H9 (cell line): ENCODE measurements at regions not wholly inside any gene's neighbourhood (a gene's known extent, or its start where the extent isn't known, plus 50 kb on each side); places are given as distances from the start of the nearest gene placed in this dataset.
"Not testable (repeated sequence)": the region's sequence is repeated elsewhere in the genome, so short reads cannot be mapped to it uniquely, and the experiment has no call there.

Experiments
- DNase-seq: peaks from one replicate; pipeline ENCODE4 v3.0.0-alpha.2; 2017
- H2AFZ ChIP-seq: one replicate; pipeline ENCODE4 v1.6.1; 2013; ENCODE audit warnings: mild to moderate bottlenecking, low read length, control low read depth, moderate library complexity
- H2AK5ac ChIP-seq: 2 replicates; pipeline ENCODE4 v1.6.1; 2013; ENCODE audit warnings: low read length, control low read depth, mixed read lengths; ENCODE audit not compliant: insufficient read length
- H2BK120ac ChIP-seq: one replicate; pipeline ENCODE4 v1.6.1; 2013; ENCODE audit warnings: low read depth, mild to moderate bottlenecking, low read length, control low read depth, inconsistent platforms; ENCODE audit not compliant: poor library complexity, severe bottlenecking
- H2BK12ac ChIP-seq: 2 replicates; pipeline ENCODE4 v1.6.1; 2013; ENCODE audit warnings: low read length, control low read depth, mixed read lengths, low read depth; ENCODE audit not compliant: insufficient read length
- H2BK15ac ChIP-seq: 2 replicates; pipeline ENCODE4 v1.6.1; 2013; ENCODE audit warnings: low read depth, low read length, control low read depth
- H2BK20ac ChIP-seq: one replicate; pipeline ENCODE4 v1.6.1; 2013; ENCODE audit warnings: low read depth, mild to moderate bottlenecking, low read length, control low read depth, inconsistent platforms; ENCODE audit not compliant: poor library complexity, severe bottlenecking
- H2BK5ac ChIP-seq: 2 replicates; pipeline ENCODE4 v1.6.1; 2013; ENCODE audit warnings: low read length, control low read depth, mixed read lengths; ENCODE audit not compliant: insufficient read length
- H3K14ac ChIP-seq: 2 replicates; pipeline ENCODE4 v1.6.1; 2013; ENCODE audit warnings: low read length, control low read depth; ENCODE audit not compliant: insufficient read depth
- H3K18ac ChIP-seq: 2 replicates; pipeline ENCODE4 v1.6.1; 2013; ENCODE audit warnings: low read depth, mild to moderate bottlenecking, mixed read lengths, low read length, control low read depth; ENCODE audit not compliant: insufficient read length
- H3K23ac ChIP-seq: 2 replicates; pipeline ENCODE4 v1.6.1; 2013; ENCODE audit warnings: low read length, control low read depth, mixed read lengths, low read depth; ENCODE audit not compliant: insufficient read length
- H3K23me2 ChIP-seq: 2 replicates; pipeline ENCODE4 v1.6.1; 2013; ENCODE audit warnings: low read depth, mild to moderate bottlenecking, mixed read lengths, low read length, control low read depth; ENCODE audit not compliant: insufficient read length, poor library complexity, severe bottlenecking
- H3K27ac ChIP-seq: 2 replicates; pipeline ENCODE4 v1.5.1; 2013; ENCODE audit warnings: low read length, control low read depth, mixed read lengths, low read depth; ENCODE audit not compliant: insufficient read length
- H3K27me3 ChIP-seq: 2 replicates; pipeline ENCODE4 v1.6.1; 2013; ENCODE audit warnings: low read length, control low read depth, inconsistent platforms; ENCODE audit not compliant: insufficient read depth
- H3K4ac ChIP-seq: 2 replicates; pipeline ENCODE4 v1.6.1; 2013; ENCODE audit warnings: low read depth, mild to moderate bottlenecking, control low read depth, inconsistent platforms, low read length, moderate library complexity
- H3K4me1 ChIP-seq: 2 replicates; pipeline ENCODE4 v1.6.1; 2013; ENCODE audit warnings: low read length, control low read depth, inconsistent platforms; ENCODE audit not compliant: insufficient read depth
- H3K4me2 ChIP-seq: 2 replicates; pipeline ENCODE4 v1.6.1; 2013; ENCODE audit warnings: low read length, control low read depth, mixed read lengths; ENCODE audit not compliant: insufficient read length, insufficient read depth
- H3K56ac ChIP-seq: 2 replicates; pipeline ENCODE4 v1.6.1; 2013; ENCODE audit warnings: low read depth, mild to moderate bottlenecking, mixed read lengths, low read length, control low read depth; ENCODE audit not compliant: insufficient read length
- H3K79me1 ChIP-seq: 2 replicates; pipeline ENCODE4 v1.6.1; 2013; ENCODE audit warnings: low read depth, mild to moderate bottlenecking, moderate library complexity, low read length, control low read depth, inconsistent platforms; ENCODE audit not compliant: insufficient read depth, poor library complexity, severe bottlenecking
- H3K79me2 ChIP-seq: 2 replicates; pipeline ENCODE4 v1.6.1; 2013; ENCODE audit warnings: low read length, control low read depth, inconsistent platforms; ENCODE audit not compliant: insufficient read depth
- H3K9ac ChIP-seq: 2 replicates; pipeline ENCODE4 v1.6.1; 2013; ENCODE audit warnings: low read length, control low read depth, mixed read lengths; ENCODE audit not compliant: insufficient read length; ENCODE audit errors: extremely low read depth
- H3K9me3 ChIP-seq: one replicate; pipeline ENCODE4 v1.6.1; 2013; ENCODE audit warnings: low read depth, low read length, inconsistent platforms; ENCODE audit not compliant: control insufficient read depth
- H3T11ph ChIP-seq: one replicate; pipeline ENCODE4 v1.6.1; 2013; ENCODE audit warnings: mild to moderate bottlenecking, low read length, control low read depth, inconsistent platforms
- H4K20me1 ChIP-seq: one replicate; pipeline ENCODE4 v1.6.1; 2013; ENCODE audit not compliant: control insufficient read depth, insufficient read length, insufficient read depth
- H4K5ac ChIP-seq: 2 replicates; pipeline ENCODE4 v1.6.1; 2013; ENCODE audit warnings: low read depth, mild to moderate bottlenecking, mixed read lengths, low read length, control low read depth; ENCODE audit not compliant: insufficient read length
- H4K8ac ChIP-seq: replicated peaks from 2 replicates; pipeline ENCODE4 v1.6.1; 2013; ENCODE audit warnings: low read length, control low read depth, mixed read lengths, low read depth; ENCODE audit not compliant: insufficient read length
- H4K91ac ChIP-seq: 2 replicates; pipeline ENCODE4 v1.6.1; 2013; ENCODE audit warnings: low read depth, mild to moderate bottlenecking, moderate library complexity, mixed read lengths, low read length, control low read depth; ENCODE audit not compliant: insufficient read length
- H3K27ac Mint-ChIP-seq, 3 experiments: 2 replicates in 2 of 3; 3 replicates in 1 of 3; pipeline ENCODE4 v1.8.0; 2020 to 2021; ENCODE audit warnings: mixed read lengths in 3 of 3, mild to moderate bottlenecking in 1 of 3, moderate library complexity in 1 of 3
- H3K27me3 Mint-ChIP-seq: 2 replicates; pipeline ENCODE4 v1.8.0; 2021; ENCODE audit warnings: low read depth, mild to moderate bottlenecking, moderate library complexity, mixed read lengths
- H3K36me3 Mint-ChIP-seq, 3 experiments: 2 replicates in 2 of 3; 3 replicates in 1 of 3; pipeline ENCODE4 v1.8.0; 2020 to 2021; ENCODE audit warnings: low read depth in 3 of 3, mixed read lengths in 3 of 3; ENCODE audit not compliant: insufficient read depth in 1 of 3
- H3K4me1 Mint-ChIP-seq, 2 experiments: 2 replicates each; pipeline ENCODE4 v1.8.0; 2020; ENCODE audit warnings: mixed read lengths in 2 of 2
- H3K4me3 Mint-ChIP-seq, 2 experiments: 2 replicates in 1 of 2; 3 replicates in 1 of 2; pipeline ENCODE4 v1.8.0; 2020 to 2021; ENCODE audit warnings: mild to moderate bottlenecking in 2 of 2, mixed read lengths in 2 of 2, moderate library complexity in 1 of 2
- H3K9me3 Mint-ChIP-seq, 2 experiments: 2 replicates in 1 of 2; 3 replicates in 1 of 2; pipeline ENCODE4 v1.8.0; 2020; ENCODE audit warnings: mild to moderate bottlenecking in 2 of 2, mixed read lengths in 2 of 2, moderate library complexity in 1 of 2
- CTCF ChIP-seq: fragments of 200-600 bp; sonication (generic); conservative IDR thresholded peaks from 3 replicates; pipeline ENCODE4 v1.8.0; 2021; ENCODE audit warnings: antibody characterized with exemption, mild to moderate bottlenecking
- WGBS: extraction: QIAGEN DNeasy Blood & Tissue Kit; methylation state at CpG from one replicate; pipeline ENCODE4 v1.1.7; 2013; ENCODE audit warnings: missing lambda C conversion rate, low lambda C conversion rate, mixed read lengths; ENCODE audit not compliant: insufficient read length; ENCODE audit errors: extremely low coverage; 5-methylcytosine and 5-hydroxymethylcytosine counted together

- Histone ChIP-seq H4K8ac (no peak overlapping the region), H3K79me1 (no peaks in the 10 kb centered on the region), H2BK5ac (no peak overlapping the region), H3K9ac (no peak overlapping the region), H3K79me2 (no peaks in the 10 kb centered on the region), H2AK5ac (no peak overlapping the region), H2BK15ac (no peak overlapping the region), H2BK20ac (no peak overlapping the region), H3K9me3 (no peaks in the 10 kb centered on the region), H3K23me2 (no peaks in the 10 kb centered on the region), H3K23ac (no peak overlapping the region), H3T11ph (no peak overlapping the region), H3K56ac (no peak overlapping the region), H2AFZ (no peak overlapping the region), H4K5ac (no peak overlapping the region), H3K4me2 (no peak overlapping the region), H3K27me3 (no peaks in the 10 kb centered on the region), H3K18ac (no peak overlapping the region), H2BK120ac (no peak overlapping the region), H4K20me1 (no peaks in the 10 kb centered on the region), H4K91ac (no peak overlapping the region), H3K4me1 (no peaks in the 10 kb centered on the region), H3K27ac (no peak overlapping the region), H3K4ac (no peak overlapping the region), H2BK12ac (no peak overlapping the region), H3K14ac (no peak overlapping the region)
- H3K9me3 Mint-ChIP-seq: no peaks in the 10 kb centered on the region
- H3K4me3 Mint-ChIP-seq: no peak overlapping the region
- no peak overlapping the region for H3K27ac Mint-ChIP-seq
- H3K4me1 Mint-ChIP-seq: no peaks in the 10 kb centered on the region
- no peaks in the 10 kb centered on the region for H3K36me3 Mint-ChIP-seq
- H3K27me3 Mint-ChIP-seq: peaks cover 10% of the 10 kb centered on the region
- no peak for DNase-seq
- TF ChIP-seq CTCF: no peak
- no CpG with 5 or more reads among the region's 4 CpGs for WGBS
Observed at GRCh38 chr10:56178210-56178609, 182.8 kb downstream of the ZWINT start.

- not testable (repeated sequence) for H2AK5ac ChIP-seq, H3K4me1 ChIP-seq, H2BK20ac ChIP-seq, H3K79me2 ChIP-seq, H3K4me1 Mint-ChIP-seq, H2BK15ac ChIP-seq, H3K27ac ChIP-seq, H3K27me3 Mint-ChIP-seq, H3K4me3 Mint-ChIP-seq, H3K4ac ChIP-seq, H4K91ac ChIP-seq, H4K5ac ChIP-seq, H3K79me1 ChIP-seq, H3K36me3 Mint-ChIP-seq, H3K27ac Mint-ChIP-seq, H3K27me3 ChIP-seq, H2BK12ac ChIP-seq, H3K9ac ChIP-seq, H3K23me2 ChIP-seq, H4K20me1 ChIP-seq, H2BK5ac ChIP-seq, H3K4me2 ChIP-seq, H3T11ph ChIP-seq, H3K56ac ChIP-seq, H2BK120ac ChIP-seq, H3K23ac ChIP-seq, H3K14ac ChIP-seq, H4K8ac ChIP-seq, H3K18ac ChIP-seq, H2AFZ ChIP-seq, H3K9me3 Mint-ChIP-seq, H3K9me3 ChIP-seq
- no CpG with 5 or more reads among the region's 41 CpGs for WGBS
- peak; percentile 60 for DNase-seq
Observed at GRCh38 chr10:56155091-56155513, 206.0 kb downstream of the ZWINT start.
